GM12891 (cell line): ENCODE measurements at regions not wholly inside any gene's neighbourhood (a gene's known extent, or its start where the extent isn't known, plus 50 kb on each side); places are given as distances from the start of the nearest gene placed in this dataset.

Experiments used
- DNase-seq: peaks from one replicate; pipeline ENCODE4 v3.0.0; 2011; ENCODE audit warnings: low spot score; ENCODE audit not compliant: insufficient read length
- FAIRE-seq: peaks from 2 replicates; lab custom pipeline; 2011; peaks lifted over from hg19 to GRCh38; lab: Jason Lieb, UNC
- PAX5 ChIP-seq: IDR thresholded peaks from 2 replicates; pipeline ENCODE4 v1.6.1; 2011; ENCODE audit warnings: low read length, moderate library complexity, mild to moderate bottlenecking; ENCODE audit not compliant: insufficient read depth, severe bottlenecking
- POLR2A ChIP-seq: IDR thresholded peaks from 2 replicates; pipeline ENCODE4 v1.6.1; 2011; ENCODE audit warnings: low read depth, low read length, control low read depth
- POLR2AphosphoS5 ChIP-seq: IDR thresholded peaks from 2 replicates; pipeline ENCODE4 v1.6.1; 2011; ENCODE audit warnings: low read depth, low read length, control low read depth
- POU2F2 ChIP-seq: IDR thresholded peaks from 2 replicates; pipeline ENCODE4 v1.6.1; 2011; ENCODE audit warnings: low read depth, mild to moderate bottlenecking, control low read depth, low read length, moderate library complexity
- SPI1 ChIP-seq: IDR thresholded peaks from 2 replicates; pipeline ENCODE4 v1.6.1; 2011; ENCODE audit warnings: low read depth, low read length, control low read depth
- TAF1 ChIP-seq: IDR thresholded peaks from 2 replicates; pipeline ENCODE4 v1.6.1; 2011; ENCODE audit warnings: low read depth, low read length, control low read depth

- FAIRE-seq: no peak
- no peak for TF ChIP-seq TAF1
- no peak for TF ChIP-seq POLR2A
- TF ChIP-seq POLR2AphosphoS5: no peak
- no peak for TF ChIP-seq SPI1
- no peak for TF ChIP-seq POU2F2
- TF ChIP-seq PAX5: no peak
These were observed 62.0 kb upstream of the ESX1 start for GRCh38 chrX:104316739-104317138.

GRCh38 chrX:104315555-104315954 is 60.8 kb upstream of the ESX1 start:
- TF ChIP-seq POLR2A: no peak
- TF ChIP-seq POU2F2: no peak
- TF ChIP-seq TAF1: no peak
- TF ChIP-seq PAX5: no peak
- no peak for TF ChIP-seq POLR2AphosphoS5
- no peak for TF ChIP-seq SPI1
- no peak for DNase-seq
- no peak for FAIRE-seq

More at GRCh38 chrX:104316739-104317138, 62.0 kb upstream of the ESX1 start:
- DNase-seq: no peak

- no peak for DNase-seq
- TF ChIP-seq POLR2AphosphoS5 (no peak), TAF1 (no peak), POU2F2 (no peak), SPI1 (no peak), PAX5 (no peak), POLR2A (no peak)
- FAIRE-seq: no peak
These were observed 56.0 kb upstream of the ESX1 start for GRCh38 chrX:104310657-104311254.

GRCh38 chrX:104310090-104310489 is 55.4 kb upstream of the ESX1 start:
- DNase-seq: no peak
- FAIRE-seq: no peak
- TF ChIP-seq PAX5 (no peak), TAF1 (no peak), SPI1 (no peak), POLR2AphosphoS5 (no peak), POU2F2 (no peak), POLR2A (no peak)

- FAIRE-seq (no peak), DNase-seq (no peak)
- TF ChIP-seq POU2F2 (no peak), TAF1 (no peak), PAX5 (no peak), POLR2A (no peak), POLR2AphosphoS5 (no peak)
These were observed 54.4 kb upstream of the ESX1 start for GRCh38 chrX:104309169-104309568.

- no peak for FAIRE-seq
These were observed 52.6 kb upstream of the ESX1 start for GRCh38 chrX:104307341-104307740.

GRCh38 chrX:104306180-104306579 is 51.4 kb upstream of the ESX1 start:
- DNase-seq (no peak), FAIRE-seq (no peak)
- TF ChIP-seq POLR2A (no peak), TAF1 (no peak), PAX5 (no peak), SPI1 (no peak), POU2F2 (no peak), POLR2AphosphoS5 (no peak)

More at GRCh38 chrX:104307341-104307740, 52.6 kb upstream of the ESX1 start:
- TF ChIP-seq POLR2A (no peak), POU2F2 (no peak), PAX5 (no peak), TAF1 (no peak), SPI1 (no peak), POLR2AphosphoS5 (no peak)
- DNase-seq: no peak
